GM12891 (cell line): ENCODE measurements at regions not wholly inside any gene's neighbourhood (a gene's known extent, or its start where the extent isn't known, plus 50 kb on each side); places are given as distances from the start of the nearest gene placed in this dataset.

Experiments used
- PAX5 ChIP-seq: IDR thresholded peaks from 2 replicates; pipeline ENCODE4 v1.6.1; 2011; ENCODE audit warnings: low read length, moderate library complexity, mild to moderate bottlenecking; ENCODE audit not compliant: insufficient read depth, severe bottlenecking
- POLR2A ChIP-seq: IDR thresholded peaks from 2 replicates; pipeline ENCODE4 v1.6.1; 2011; ENCODE audit warnings: low read depth, low read length, control low read depth
- POLR2AphosphoS5 ChIP-seq: IDR thresholded peaks from 2 replicates; pipeline ENCODE4 v1.6.1; 2011; ENCODE audit warnings: low read depth, low read length, control low read depth
- TAF1 ChIP-seq: IDR thresholded peaks from 2 replicates; pipeline ENCODE4 v1.6.1; 2011; ENCODE audit warnings: low read depth, low read length, control low read depth

DNA sequence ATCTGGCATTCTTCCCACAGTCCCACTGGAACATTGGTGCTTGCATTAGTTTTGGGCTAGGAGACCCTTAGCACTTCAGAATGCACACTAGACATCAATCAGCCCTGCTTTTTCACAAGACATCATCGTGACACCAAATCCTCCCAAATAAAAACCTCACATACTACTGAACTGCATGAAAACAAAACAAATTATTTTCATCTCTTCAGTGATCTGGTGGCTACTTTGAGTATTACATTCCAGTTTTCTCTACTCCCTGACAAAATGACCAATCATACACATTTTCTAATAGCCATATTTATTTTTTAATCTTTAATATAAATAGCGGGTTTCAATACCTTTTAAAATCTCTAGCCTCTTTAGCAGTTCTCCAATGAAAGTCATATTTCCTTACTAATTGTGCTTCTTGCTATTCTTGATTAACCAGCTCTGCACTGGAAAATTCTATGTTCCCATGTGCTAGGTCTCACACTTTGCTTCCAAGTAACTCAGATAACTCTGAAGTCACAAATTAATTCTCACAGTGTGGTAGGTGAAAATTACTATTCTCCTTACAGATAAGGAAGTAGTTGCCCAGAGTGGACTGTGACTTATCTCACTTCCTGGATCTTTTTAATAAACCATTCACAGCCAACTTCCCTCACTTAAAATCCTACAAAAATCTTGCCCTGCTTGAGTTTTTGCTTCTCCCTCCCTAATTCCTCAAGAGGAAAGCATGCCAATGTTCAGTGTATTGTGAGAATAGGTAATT, 82.5 kb upstream of the EPB41L3 start:
- TF ChIP-seq POLR2AphosphoS5 (no peak), POLR2A (no peak), TAF1 (no peak), PAX5 (no peak)
